ENCODE measurements at regions not wholly inside any gene's neighbourhood (a gene's known extent, or its start where the extent isn't known, plus 50 kb on each side); places are given as distances from the start of the nearest gene placed in this dataset.
"Not testable (repeated sequence)": the region's sequence is repeated elsewhere in the genome, so short reads cannot be mapped to it uniquely, and the experiment has no call there.

DNA sequence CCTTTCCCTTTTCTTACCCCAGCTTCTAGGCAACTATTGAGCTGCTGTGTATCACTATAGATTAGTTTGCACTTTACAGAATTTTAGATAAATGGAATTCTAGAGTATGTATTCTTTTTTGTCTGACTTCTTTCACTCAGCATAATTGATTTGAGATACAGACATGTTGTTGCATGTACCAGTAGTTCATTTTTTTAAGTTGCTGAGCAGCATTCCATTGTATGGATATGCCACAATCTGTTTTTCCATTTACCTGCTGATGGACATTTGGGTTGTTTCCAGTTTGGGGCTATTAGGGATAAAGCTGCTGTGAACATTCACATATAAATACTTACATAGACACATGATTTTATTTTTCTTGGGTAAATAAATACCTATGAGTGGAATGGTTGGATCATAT is 135.7 kb downstream of the IGF1 start:
- Histone ChIP-seq H3K9me3 (ENCODE audit: control insufficient read depth, insufficient read depth, low read length) (no peaks in the 10 kb centered on the region), H3K27me3 (ENCODE audit: control insufficient read depth, insufficient read depth, low read length) (no peaks in the 10 kb centered on the region), H3K4me3 (ENCODE audit: low read length) (no peak overlapping the region), H3K4me1 (ENCODE audit: control insufficient read depth, insufficient read depth, low read length) (no peaks in the 10 kb centered on the region), H3K36me3 (ENCODE audit: control insufficient read depth, insufficient read depth, low read length) (no peaks in the 10 kb centered on the region), H3K27ac (ENCODE audit: low read length) (no peak overlapping the region)
- no peak for DNase-seq (ENCODE audit: low read depth, low spot score)

- H3K4me1 ChIP-seq (ENCODE audit: control insufficient read depth, insufficient read depth, low read length), result no peaks in the 10 kb centered on the region
- no peak overlapping the region for H3K27ac ChIP-seq (ENCODE audit: low read length)
- no peaks in the 10 kb centered on the region for H3K9me3 ChIP-seq (ENCODE audit: control insufficient read depth, insufficient read depth, low read length)
- no CpG with 5 or more reads among the region's 1 CpG for WGBS (ENCODE audit: insufficient coverage, insufficient read length)
- H3K27me3 ChIP-seq (ENCODE audit: control insufficient read depth, insufficient read depth, low read length), result no peaks in the 10 kb centered on the region
- no peaks in the 10 kb centered on the region for H3K36me3 ChIP-seq (ENCODE audit: control insufficient read depth, insufficient read depth, low read length)
- H3K4me3 ChIP-seq (ENCODE audit: low read length), result no peak overlapping the region
- DNase-seq (ENCODE audit: low read depth, low spot score), result no peak
These were observed 136.8 kb downstream of the IGF1 start for GRCh38 chr12:102343361-102344121.

GRCh38 chr12:102342281-102343006 is 137.9 kb downstream of the IGF1 start:
- DNase-seq (ENCODE audit: low read depth, low spot score), result no peak
- Histone ChIP-seq H3K4me1 (ENCODE audit: control insufficient read depth, insufficient read depth, low read length) (no peaks in the 10 kb centered on the region), H3K36me3 (ENCODE audit: control insufficient read depth, insufficient read depth, low read length) (no peaks in the 10 kb centered on the region), H3K27ac (ENCODE audit: low read length) (no peak overlapping the region), H3K27me3 (ENCODE audit: control insufficient read depth, insufficient read depth, low read length) (no peaks in the 10 kb centered on the region), H3K4me3 (ENCODE audit: low read length) (no peak overlapping the region), H3K9me3 (ENCODE audit: control insufficient read depth, insufficient read depth, low read length) (no peaks in the 10 kb centered on the region)
- no CpG with 5 or more reads among the region's 3 CpGs for WGBS (ENCODE audit: insufficient coverage, insufficient read length)

- no peak overlapping the region for H3K27ac ChIP-seq (ENCODE audit: low read length)
- H3K27me3 ChIP-seq (ENCODE audit: control insufficient read depth, insufficient read depth, low read length), result no peaks in the 10 kb centered on the region
- no peak overlapping the region for H3K4me3 ChIP-seq (ENCODE audit: low read length)
- H3K36me3 ChIP-seq (ENCODE audit: control insufficient read depth, insufficient read depth, low read length), result no peaks in the 10 kb centered on the region
- DNase-seq (ENCODE audit: low read depth, low spot score), result no peak
- no peaks in the 10 kb centered on the region for H3K4me1 ChIP-seq (ENCODE audit: control insufficient read depth, insufficient read depth, low read length)
- H3K9me3 ChIP-seq (ENCODE audit: control insufficient read depth, insufficient read depth, low read length), result no peaks in the 10 kb centered on the region
These were observed 137.1 kb upstream of the PMCH start for GRCh38 chr12:102334765-102335164.

DNA sequence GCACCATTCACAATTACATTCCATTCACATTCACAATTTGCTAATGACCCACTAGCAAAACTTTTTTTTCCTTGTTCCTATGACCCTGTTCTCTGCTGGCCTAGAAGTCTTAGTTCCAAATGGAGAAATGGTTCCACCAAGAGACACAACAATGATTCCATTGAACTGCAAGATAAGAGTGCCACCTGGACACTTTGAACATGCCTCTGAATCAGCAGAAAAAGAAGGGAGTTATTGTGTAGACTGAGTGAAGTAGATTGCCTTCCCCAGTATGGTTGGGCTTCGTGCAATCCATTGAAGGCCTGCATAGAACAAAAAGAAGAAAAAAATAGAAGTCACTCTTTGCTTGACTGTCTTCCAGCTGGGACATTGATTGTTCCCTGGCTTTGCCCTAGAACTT is 133.8 kb upstream of the PMCH start:
- DNase-seq (ENCODE audit: low read depth, low spot score), result no peak
- Histone ChIP-seq H3K4me1 (ENCODE audit: control insufficient read depth, insufficient read depth, low read length) (no peaks in the 10 kb centered on the region), H3K27me3 (ENCODE audit: control insufficient read depth, insufficient read depth, low read length) (no peaks in the 10 kb centered on the region), H3K36me3 (ENCODE audit: control insufficient read depth, insufficient read depth, low read length) (no peaks in the 10 kb centered on the region), H3K4me3 (ENCODE audit: low read length) (no peak overlapping the region), H3K9me3 (ENCODE audit: control insufficient read depth, insufficient read depth, low read length) (no peaks in the 10 kb centered on the region), H3K27ac (ENCODE audit: low read length) (no peak overlapping the region)
- no CpG with 5 or more reads among the region's 1 CpG for WGBS (ENCODE audit: insufficient coverage, insufficient read length)

DNA sequence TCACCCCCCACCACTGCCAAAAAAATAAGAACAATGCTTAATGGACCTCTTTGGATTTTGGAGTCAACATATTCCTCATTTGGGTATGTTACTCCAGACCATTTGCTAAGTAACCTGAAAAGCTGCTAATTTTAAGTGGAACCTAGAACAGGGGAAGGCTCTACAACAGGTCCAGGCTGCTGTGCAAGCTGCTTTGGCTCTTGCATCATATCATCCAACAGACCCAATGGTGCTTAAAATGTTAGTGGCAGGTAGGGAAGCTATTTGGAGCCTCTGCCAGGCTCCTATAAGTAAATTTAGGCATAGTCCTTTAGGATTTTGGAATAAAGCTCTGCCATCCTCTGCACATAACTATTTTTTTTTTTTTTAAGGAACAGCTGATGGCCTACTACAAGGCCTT is 132.2 kb upstream of the PMCH start:
- Histone ChIP-seq H3K27ac (ENCODE audit: low read length) (no peak overlapping the region), H3K9me3 (ENCODE audit: control insufficient read depth, insufficient read depth, low read length) (no peaks in the 10 kb centered on the region), H3K27me3 (ENCODE audit: control insufficient read depth, insufficient read depth, low read length) (no peaks in the 10 kb centered on the region), H3K36me3 (ENCODE audit: control insufficient read depth, insufficient read depth, low read length) (no peaks in the 10 kb centered on the region), H3K4me1 (ENCODE audit: control insufficient read depth, insufficient read depth, low read length) (no peaks in the 10 kb centered on the region), H3K4me3 (ENCODE audit: low read length) (no peak overlapping the region)
- no peak for DNase-seq (ENCODE audit: low read depth, low spot score)

- no CpG with 5 or more reads among the region's 1 CpG for WGBS (ENCODE audit: insufficient coverage, insufficient read length)
- H3K27ac ChIP-seq (ENCODE audit: low read length), result no peak overlapping the region
- H3K36me3 ChIP-seq (ENCODE audit: control insufficient read depth, insufficient read depth, low read length), result no peaks in the 10 kb centered on the region
- no peaks in the 10 kb centered on the region for H3K27me3 ChIP-seq (ENCODE audit: control insufficient read depth, insufficient read depth, low read length)
- H3K9me3 ChIP-seq (ENCODE audit: control insufficient read depth, insufficient read depth, low read length), result no peaks in the 10 kb centered on the region
- H3K4me3 ChIP-seq (ENCODE audit: low read length), result no peak overlapping the region
- no peak for DNase-seq (ENCODE audit: low read depth, low spot score)
- no peaks in the 10 kb centered on the region for H3K4me1 ChIP-seq (ENCODE audit: control insufficient read depth, insufficient read depth, low read length)
These were observed 129.3 kb upstream of the PMCH start for GRCh38 chr12:102326982-102327381.

GRCh38 chr12:102325108-102325507 is 127.5 kb upstream of the PMCH start:
- DNase-seq (ENCODE audit: low read depth, low spot score), result not testable (repeated sequence)
- WGBS (ENCODE audit: insufficient coverage, insufficient read length), result no CpG with 5 or more reads among the region's 4 CpGs

DNA sequence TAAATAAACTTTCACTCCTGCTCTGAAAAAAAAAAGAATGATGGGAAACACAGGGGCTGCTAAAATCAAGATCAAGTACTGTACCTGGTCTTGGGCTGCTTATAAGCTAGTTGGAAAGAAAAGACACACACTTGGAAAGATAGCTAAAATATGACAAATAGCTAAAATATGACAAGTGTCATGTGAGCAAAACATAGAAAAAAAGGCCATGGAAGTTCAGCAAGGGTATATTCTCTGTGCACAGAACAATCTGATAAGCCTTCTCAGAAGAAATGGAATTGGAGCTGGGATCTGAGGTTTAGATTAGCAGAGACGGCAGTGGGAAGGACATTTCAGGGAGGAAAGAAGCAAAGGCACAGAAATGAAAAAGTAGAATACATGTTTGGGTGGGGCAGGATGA is 126.2 kb upstream of the PMCH start:
- no CpG with 5 or more reads among the region's 1 CpG for WGBS (ENCODE audit: insufficient coverage, insufficient read length)

More at GRCh38 chr12:102325108-102325507, 127.5 kb upstream of the PMCH start:
- not testable (repeated sequence) for H3K27ac ChIP-seq (ENCODE audit: low read length); H3K27me3 ChIP-seq (ENCODE audit: control insufficient read depth, insufficient read depth, low read length); H3K36me3 ChIP-seq (ENCODE audit: control insufficient read depth, insufficient read depth, low read length); H3K9me3 ChIP-seq (ENCODE audit: control insufficient read depth, insufficient read depth, low read length); H3K4me3 ChIP-seq (ENCODE audit: low read length); H3K4me1 ChIP-seq (ENCODE audit: control insufficient read depth, insufficient read depth, low read length)

GRCh38 chr12:102322254-102322653 is 124.6 kb upstream of the PMCH start:
- WGBS (ENCODE audit: insufficient coverage, insufficient read length), result no CpG with 5 or more reads among the region's 1 CpG
- DNase-seq (ENCODE audit: low read depth, low spot score), result no peak
- H3K36me3 ChIP-seq (ENCODE audit: control insufficient read depth, insufficient read depth, low read length), result no peaks in the 10 kb centered on the region
- H3K4me3 ChIP-seq (ENCODE audit: low read length), result no peak overlapping the region
- no peak overlapping the region for H3K27ac ChIP-seq (ENCODE audit: low read length)
- no peaks in the 10 kb centered on the region for H3K9me3 ChIP-seq (ENCODE audit: control insufficient read depth, insufficient read depth, low read length)
- H3K4me1 ChIP-seq (ENCODE audit: control insufficient read depth, insufficient read depth, low read length), result no peaks in the 10 kb centered on the region
- no peaks in the 10 kb centered on the region for H3K27me3 ChIP-seq (ENCODE audit: control insufficient read depth, insufficient read depth, low read length)

More for the DNA sequence above, 126.2 kb upstream of the PMCH start:
- no peak overlapping the region for H3K4me3 ChIP-seq (ENCODE audit: low read length)
- no peaks in the 10 kb centered on the region for H3K9me3 ChIP-seq (ENCODE audit: control insufficient read depth, insufficient read depth, low read length)
- no peak for DNase-seq (ENCODE audit: low read depth, low spot score)
- H3K27ac ChIP-seq (ENCODE audit: low read length), result no peak overlapping the region
- no peaks in the 10 kb centered on the region for H3K4me1 ChIP-seq (ENCODE audit: control insufficient read depth, insufficient read depth, low read length)
- no peaks in the 10 kb centered on the region for H3K36me3 ChIP-seq (ENCODE audit: control insufficient read depth, insufficient read depth, low read length)
- no peaks in the 10 kb centered on the region for H3K27me3 ChIP-seq (ENCODE audit: control insufficient read depth, insufficient read depth, low read length)

All from iPS DF 6.9 (cell line).